Heart right ventricle (tissue), 16 donors: ENCODE measurements at regions not wholly inside any gene's neighbourhood (a gene's known extent, or its start where the extent isn't known, plus 50 kb on each side); places are given as distances from the start of the nearest gene placed in this dataset.

Experiments used
- ATAC-seq, 8 donors: fragments of 200-7000 bp; cut with Tn5 transposase; one replicate each; pipeline ENCODE4 v1.9.1; 2020; ENCODE audit warnings: mild to moderate bottlenecking in 8 of 8, moderate library complexity in 8 of 8, moderate number of reproducible peaks in 1 of 8
- DNase-seq, 2 donors: peaks; one replicate each; pipeline ENCODE4 v3.0.0-alpha.2; 2020
- H3K27ac ChIP-seq, 10 donors: fragments of 200-600 bp; sonication (generic) in 2 of 10; one replicate each; pipeline versions ENCODE4 v1.5.0 to v1.8.0; 2020 to 2022; ENCODE audit warnings: mild to moderate bottlenecking in 3 of 10
- H3K27me3 ChIP-seq, 7 donors: fragments of 200-600 bp; one replicate each; pipeline ENCODE4 v1.8.0; 2021 to 2022; ENCODE audit warnings: mild to moderate bottlenecking in 2 of 7
- H3K36me3 ChIP-seq, 9 donors: fragments of 200-600 bp; sonication (generic) in 1 of 9; one replicate each; pipeline versions ENCODE4 v1.5.0 to v1.8.0; 2020 to 2022; ENCODE audit warnings: mild to moderate bottlenecking in 2 of 9
- H3K4me1 ChIP-seq, 9 donors: fragments of 200-600 bp; sonication (generic) in 1 of 9; one replicate each; pipeline versions ENCODE4 v1.5.0 to v1.8.0; 2020 to 2022; ENCODE audit warnings: mild to moderate bottlenecking in 4 of 9
- H3K4me3 ChIP-seq, 10 donors: fragments of 200-600 bp; sonication (generic) in 2 of 10; one replicate each; pipeline versions ENCODE4 v1.5.0 to v1.8.0; 2020 to 2022; ENCODE audit warnings: mild to moderate bottlenecking in 7 of 10, moderate library complexity in 2 of 10
- H3K9me3 ChIP-seq, 11 donors: fragments of 200-600 bp in 10 of 11; sonication (generic) in 2 of 11; one replicate each; pipeline versions ENCODE4 v1.5.0 to v1.8.0; 2013 to 2022; ENCODE audit warnings: mild to moderate bottlenecking in 2 of 11, control low read depth in 1 of 11, moderate library complexity in 1 of 11
- WGBS, 2 donors: extraction: QIAGEN DNeasy Blood & Tissue Kit; methylation state at CpG; one replicate each; pipeline ENCODE4 v1.1.7; 2013; ENCODE audit warnings: inconsistent platforms in 1 of 2; 5-methylcytosine and 5-hydroxymethylcytosine counted together
- intact Hi-C, 10 donors: fragments of 100-400 bp; cut with DNase I; formaldehyde crosslinking; loops; one replicate each; pipeline versions ENCODE4 v1.11.1 to v1.14.2; 2022
- TF ChIP-seq, protein P1 (sequence below), 9 donors: fragments of 200-600 bp; sonication (generic) in 2 of 9; IDR thresholded peaks; one replicate each; pipeline versions ENCODE4 v1.5.0 to v1.8.0; 2021 to 2022; ENCODE audit warnings: antibody characterized with exemption in 9 of 9, mild to moderate bottlenecking in 5 of 9, moderate library complexity in 1 of 9
- donor health status: Arrhythmogenic right ventricular cardiomyopathy.
- donor health status: ischemic (EF 13 %, LVEDD 7.1; RV severe dilation, severe dysfunction).
- donor health status: healthy with polysubstance abuse.
- donor health status: DM: no; HTN: yes; CAD: no.
- donor health status: DM: no; HTN: no; CAD: no.
- donor health status: ischemic (EF 25% LVEDD 6.9; RV normal size, moderate dysfunction).
- donor health status: ischemic (EF 25% LVEDD 5.7; RV mildly dilated, moderate dysfunction).
- donor health status: healthy.
- donor health status: DM: yes; HTN: yes; CAD: no.
- donor health status: Ischemic cardiomyopathy.
- donor health status: ischemic (EF 35%, LVEDD 5.7; RV mildly dilated, moderate dysfunction).
- donor health status: nonischemic (EF 11% LVEDD 7.7; RV severe dilation, severe dysfunction).
- donor health status: DM: yes; HTN: yes; CAD: no.
- donor health status: PGD.
- donor health status: ischemic (EF 29% LVEDD 5.4; RV normal size, mild dysfunction).
- donor health status: nonischemic (EF 23%, LVEDD 6.1; RV moderate dilation, normal function).

DNA sequence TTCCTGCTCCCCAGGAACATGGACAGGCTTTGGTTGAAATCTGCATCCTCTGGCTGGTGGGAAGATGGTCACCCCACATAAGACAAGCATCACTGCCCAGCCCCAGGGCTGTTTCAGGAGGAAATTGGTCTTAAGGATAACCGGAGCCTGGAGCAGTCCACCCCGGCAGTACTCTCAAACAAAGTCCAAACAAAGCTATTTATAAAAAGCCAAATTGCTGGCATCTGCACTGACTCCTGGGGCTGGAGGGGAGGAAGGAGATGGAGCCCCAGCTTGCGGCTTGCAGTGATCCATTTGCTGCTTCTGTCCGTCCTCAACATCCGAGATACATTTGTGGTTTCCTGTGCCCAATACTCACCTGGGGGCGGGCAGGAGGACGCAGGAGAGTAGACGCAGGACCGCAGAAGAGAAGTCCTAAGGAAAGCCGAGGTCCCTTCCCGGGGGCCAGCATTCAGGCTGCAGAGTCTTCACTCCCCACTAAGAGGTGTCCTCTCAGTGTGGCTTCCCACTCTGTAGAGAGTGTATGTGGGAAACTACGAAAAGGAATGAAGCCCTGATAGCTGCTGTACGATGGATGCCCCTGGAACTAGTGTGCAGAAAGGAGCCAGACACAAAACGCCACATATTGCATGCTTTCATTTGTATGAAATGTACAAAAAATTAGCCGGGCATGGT, 107.3 kb upstream of the FGF3 start:
- peak in 1 of 8 donors; percentile 9 for ATAC-seq
- DNase-seq, result peak in 1 of 2 donors; percentile 5
- Histone ChIP-seq H3K4me3 (no peak overlapping the region), H3K27me3 (peaks cover 0 to 60% (median 49%) of the 10 kb centered on the region in 7 donors), H3K36me3 (no peaks in the 10 kb centered on the region), H3K9me3 (peaks cover 0 to 6% (median 0%) of the 10 kb centered on the region in 11 donors), H3K4me1 (peaks cover 0 to 12% (median 0%) of the 10 kb centered on the region in 9 donors), H3K27ac (peak overlapping the region in 4 of 10 donors; percentile 16 to 52 (median 33))
- TF ChIP-seq, protein P1, sequence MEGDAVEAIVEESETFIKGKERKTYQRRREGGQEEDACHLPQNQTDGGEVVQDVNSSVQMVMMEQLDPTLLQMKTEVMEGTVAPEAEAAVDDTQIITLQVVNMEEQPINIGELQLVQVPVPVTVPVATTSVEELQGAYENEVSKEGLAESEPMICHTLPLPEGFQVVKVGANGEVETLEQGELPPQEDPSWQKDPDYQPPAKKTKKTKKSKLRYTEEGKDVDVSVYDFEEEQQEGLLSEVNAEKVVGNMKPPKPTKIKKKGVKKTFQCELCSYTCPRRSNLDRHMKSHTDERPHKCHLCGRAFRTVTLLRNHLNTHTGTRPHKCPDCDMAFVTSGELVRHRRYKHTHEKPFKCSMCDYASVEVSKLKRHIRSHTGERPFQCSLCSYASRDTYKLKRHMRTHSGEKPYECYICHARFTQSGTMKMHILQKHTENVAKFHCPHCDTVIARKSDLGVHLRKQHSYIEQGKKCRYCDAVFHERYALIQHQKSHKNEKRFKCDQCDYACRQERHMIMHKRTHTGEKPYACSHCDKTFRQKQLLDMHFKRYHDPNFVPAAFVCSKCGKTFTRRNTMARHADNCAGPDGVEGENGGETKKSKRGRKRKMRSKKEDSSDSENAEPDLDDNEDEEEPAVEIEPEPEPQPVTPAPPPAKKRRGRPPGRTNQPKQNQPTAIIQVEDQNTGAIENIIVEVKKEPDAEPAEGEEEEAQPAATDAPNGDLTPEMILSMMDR (IDR thresholded peaks at IDR 0.05), result no peak
- intact Hi-C loops, result loop anchor here in 1 of 10 donors (10.0 kb wide), 1 partner anchor 168 kb away; no protein-coding TSS in a partner anchor
- 49% methylated on average over 15 of the region's 15 CpGs for WGBS, 2 donors

DNA sequence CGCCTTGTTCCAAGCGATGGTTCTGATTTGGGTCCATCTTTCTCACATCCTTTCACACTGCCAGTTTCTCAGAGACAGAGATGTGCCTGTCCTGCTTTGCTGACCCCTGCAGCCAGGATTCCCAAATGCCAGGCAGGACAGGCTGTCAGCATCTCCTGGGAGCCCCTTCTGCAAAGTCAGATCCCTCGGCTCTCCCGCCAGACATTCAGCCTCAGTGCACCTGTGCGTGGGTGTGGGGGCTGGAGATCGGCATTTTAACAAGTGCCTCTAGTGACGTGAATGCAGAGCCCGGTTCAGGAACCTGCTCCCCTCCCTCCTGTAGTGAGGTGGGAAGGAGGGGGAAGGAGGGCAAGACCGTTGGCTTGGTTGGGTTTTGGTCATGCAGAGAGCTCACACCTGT, 108.9 kb upstream of the FGF3 start:
- WGBS, 2 donors, result 56 to 63% methylated on average over 9 of the region's 9 CpGs
- DNase-seq (no peak), ATAC-seq (no peak)
- Histone ChIP-seq H3K9me3 (peaks cover 0 to 6% (median 0%) of the 10 kb centered on the region in 11 donors), H3K27ac (no peak overlapping the region), H3K27me3 (peaks cover 0 to 66% (median 52%) of the 10 kb centered on the region in 7 donors), H3K4me1 (peaks cover 0 to 12% (median 0%) of the 10 kb centered on the region in 9 donors), H3K4me3 (no peak overlapping the region), H3K36me3 (no peaks in the 10 kb centered on the region)
- TF ChIP-seq, protein P1 (IDR thresholded peaks at IDR 0.05), result no peak
- intact Hi-C loops, result loop anchor here in 1 of 10 donors (10.0 kb wide), 1 partner anchor 167 kb away; no protein-coding TSS in a partner anchor

DNA sequence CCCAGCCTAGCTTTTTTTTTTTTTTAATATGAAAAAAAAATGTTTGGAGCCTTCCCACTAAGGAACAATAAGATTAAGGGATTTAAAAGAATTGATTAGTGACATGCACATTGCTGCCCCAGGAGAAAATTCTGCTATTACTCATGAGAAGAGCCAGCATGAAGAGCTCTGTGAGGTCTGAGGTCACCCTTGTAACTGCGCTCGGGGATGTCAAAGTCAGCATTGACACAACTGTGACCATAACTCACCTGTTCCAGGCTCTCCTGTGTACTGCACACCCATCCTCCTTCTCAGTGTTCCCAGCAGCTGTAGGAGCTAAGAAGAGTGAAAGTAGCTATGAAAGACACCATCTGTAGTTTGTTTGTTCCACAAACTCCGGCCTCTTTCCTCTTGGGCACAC, 109.8 kb upstream of the FGF3 start:
- intact Hi-C loops, result loop anchor here in 1 of 10 donors (10.0 kb wide), 1 partner anchor 166 kb away; no protein-coding TSS in a partner anchor
- ATAC-seq, result no peak
- H3K27ac ChIP-seq, result no peak overlapping the region
- peaks cover 0 to 6% (median 0%) of the 10 kb centered on the region in 11 donors for H3K9me3 ChIP-seq
- no peaks in the 10 kb centered on the region for H3K36me3 ChIP-seq
- no peak overlapping the region for H3K4me3 ChIP-seq
- TF ChIP-seq, protein P1 (IDR thresholded peaks at IDR 0.05), result no peak
- no peak for DNase-seq
- peaks cover 0 to 12% (median 0%) of the 10 kb centered on the region in 9 donors for H3K4me1 ChIP-seq
- WGBS, 2 donors, result 94 to 95% methylated on average over 3 of the region's 3 CpGs
- H3K27me3 ChIP-seq, result peaks cover 0 to 60% (median 47%) of the 10 kb centered on the region in 7 donors

DNA sequence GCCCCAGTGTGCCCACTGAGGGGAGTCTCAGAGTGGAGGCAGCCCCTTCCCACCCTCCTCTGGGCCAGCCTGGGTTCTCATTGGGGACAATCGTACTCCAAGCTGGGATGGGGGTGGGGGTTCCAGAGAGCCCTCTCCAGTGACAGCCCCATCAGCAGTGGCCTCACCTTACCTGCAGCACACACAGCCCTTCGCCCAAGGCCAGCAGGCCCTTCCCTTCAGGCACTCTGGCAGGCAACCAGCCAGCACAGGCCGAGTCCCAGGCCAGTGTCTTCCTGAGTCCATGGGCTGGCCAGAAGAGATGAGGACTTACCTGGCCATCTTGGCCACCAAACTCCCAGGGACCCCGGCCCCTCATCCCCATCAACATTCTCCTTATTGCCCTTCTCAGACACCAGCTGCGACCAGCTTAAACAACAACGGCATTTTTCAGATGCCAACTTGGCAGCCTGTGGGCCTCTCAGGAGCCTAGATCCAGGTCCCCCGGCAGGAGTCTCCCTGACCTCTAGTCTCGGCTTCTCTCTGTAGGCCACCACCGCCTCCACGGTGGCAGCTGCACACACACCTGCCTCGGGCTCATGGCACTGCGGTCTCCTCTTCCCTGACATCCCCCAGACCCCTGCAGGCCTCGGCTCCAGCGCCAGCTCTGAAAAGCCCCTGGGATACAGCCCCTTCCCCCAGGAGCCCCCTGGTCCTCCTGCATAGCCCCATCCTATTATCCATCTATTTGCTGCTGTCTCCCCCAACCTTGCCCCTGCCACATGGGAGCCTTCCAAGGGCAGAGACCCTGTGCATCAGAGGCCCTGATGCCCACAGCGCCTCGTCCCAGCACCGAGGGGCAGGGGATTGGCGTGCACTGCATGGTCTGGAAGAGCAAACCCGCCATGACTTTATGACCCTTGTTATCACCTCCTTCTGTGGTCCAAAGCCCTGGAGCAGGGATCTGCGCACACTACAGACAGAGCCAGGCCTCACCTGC, 111.2 kb upstream of the FGF3 start:
- peaks cover 0 to 6% (median 0%) of the 10 kb centered on the region in 11 donors for H3K9me3 ChIP-seq
- H3K4me3 ChIP-seq, result no peak overlapping the region
- ATAC-seq (peak in 2 of 8 donors; percentile 5 to 8), DNase-seq (no peak)
- H3K36me3 ChIP-seq, result no peaks in the 10 kb centered on the region
- H3K27me3 ChIP-seq, result peaks cover 0 to 50% (median 37%) of the 10 kb centered on the region in 7 donors
- WGBS, 2 donors, result 91 to 95% methylated on average over 20 of the region's 20 CpGs
- H3K4me1 ChIP-seq, result peaks cover 0 to 12% (median 0%) of the 10 kb centered on the region in 9 donors
- TF ChIP-seq, protein P1 (IDR thresholded peaks at IDR 0.05), result no peak
- H3K27ac ChIP-seq, result no peak overlapping the region
- intact Hi-C loops, result loop anchor here in 1 of 10 donors (10.0 kb wide), 1 partner anchor 164 kb away; no protein-coding TSS in a partner anchor
